ENCODE measurements at regions not wholly inside any gene's neighbourhood (a gene's known extent, or its start where the extent isn't known, plus 50 kb on each side); places are given as distances from the start of the nearest gene placed in this dataset.

- DNase-seq (ENCODE audit: low read depth) = no peak
- Histone ChIP-seq H3K36me3 (ENCODE audit: control insufficient read depth, insufficient read depth, low read length) (no peaks in the 10 kb centered on the region), H3K27me3 (ENCODE audit: control insufficient read depth, insufficient read depth, low read length) (no peaks in the 10 kb centered on the region), H3K4me3 (ENCODE audit: low read depth, low read length) (no peak overlapping the region)
- no peak for TF ChIP-seq CTCF (IDR thresholded peaks at IDR 0.05; ENCODE audit: insufficient read depth, low read length, poor library complexity, severe bottlenecking)
Observed at GRCh38 chr3:153679714-153680113, 441.5 kb upstream of the ARHGEF26 start.

GRCh38 chr3:153680526-153680925 is 440.7 kb upstream of the ARHGEF26 start:
- Histone ChIP-seq H3K36me3 (ENCODE audit: control insufficient read depth, insufficient read depth, low read length) (no peaks in the 10 kb centered on the region), H3K27me3 (ENCODE audit: control insufficient read depth, insufficient read depth, low read length) (no peaks in the 10 kb centered on the region), H3K4me3 (ENCODE audit: low read depth, low read length) (no peak overlapping the region)
- no peak for TF ChIP-seq CTCF (IDR thresholded peaks at IDR 0.05; ENCODE audit: insufficient read depth, low read length, poor library complexity, severe bottlenecking)
- no peak for DNase-seq (ENCODE audit: low read depth)

GRCh38 chr3:153681057-153681456 is 440.1 kb upstream of the ARHGEF26 start:
- DNase-seq (ENCODE audit: low read depth) = no peak
- no peaks in the 10 kb centered on the region for H3K27me3 ChIP-seq (ENCODE audit: control insufficient read depth, insufficient read depth, low read length)
- H3K4me3 ChIP-seq (ENCODE audit: low read depth, low read length) = no peak overlapping the region
- no peak for TF ChIP-seq CTCF (IDR thresholded peaks at IDR 0.05; ENCODE audit: insufficient read depth, low read length, poor library complexity, severe bottlenecking)
- H3K36me3 ChIP-seq (ENCODE audit: control insufficient read depth, insufficient read depth, low read length) = no peaks in the 10 kb centered on the region

- H3K27me3 ChIP-seq (ENCODE audit: control insufficient read depth, insufficient read depth, low read length) = no peaks in the 10 kb centered on the region
- no peak for TF ChIP-seq CTCF (IDR thresholded peaks at IDR 0.05; ENCODE audit: insufficient read depth, low read length, poor library complexity, severe bottlenecking)
- no peak overlapping the region for H3K4me3 ChIP-seq (ENCODE audit: low read depth, low read length)
- no peaks in the 10 kb centered on the region for H3K36me3 ChIP-seq (ENCODE audit: control insufficient read depth, insufficient read depth, low read length)
- no peak for DNase-seq (ENCODE audit: low read depth)
Observed at GRCh38 chr3:153688301-153689120, 432.7 kb upstream of the ARHGEF26 start.

GRCh38 chr3:153693207-153693606 is 428.0 kb upstream of the ARHGEF26 start:
- no peaks in the 10 kb centered on the region for H3K27me3 ChIP-seq (ENCODE audit: control insufficient read depth, insufficient read depth, low read length)
- TF ChIP-seq CTCF (IDR thresholded peaks at IDR 0.05; ENCODE audit: insufficient read depth, low read length, poor library complexity, severe bottlenecking) = no peak
- H3K36me3 ChIP-seq (ENCODE audit: control insufficient read depth, insufficient read depth, low read length) = no peaks in the 10 kb centered on the region
- DNase-seq (ENCODE audit: low read depth) = no peak
- no peak overlapping the region for H3K4me3 ChIP-seq (ENCODE audit: low read depth, low read length)

- no peaks in the 10 kb centered on the region for H3K27me3 ChIP-seq (ENCODE audit: control insufficient read depth, insufficient read depth, low read length)
- TF ChIP-seq CTCF (IDR thresholded peaks at IDR 0.05; ENCODE audit: insufficient read depth, low read length, poor library complexity, severe bottlenecking) = no peak
- H3K36me3 ChIP-seq (ENCODE audit: control insufficient read depth, insufficient read depth, low read length) = no peaks in the 10 kb centered on the region
- no peak for DNase-seq (ENCODE audit: low read depth)
- no peak overlapping the region for H3K4me3 ChIP-seq (ENCODE audit: low read depth, low read length)
Observed at GRCh38 chr3:153702106-153702505, 419.1 kb upstream of the ARHGEF26 start.

Data from kidney epithelial cell (primary cell).